HCT116 (cell line): ENCODE measurements at regions not wholly inside any gene's neighbourhood (a gene's known extent, or its start where the extent isn't known, plus 50 kb on each side); places are given as distances from the start of the nearest gene placed in this dataset.

Experiments
- ATAC-seq: fragments of 200-7000 bp; cut with Tn5 transposase; 2 replicates; pipeline ENCODE4 v1.9.1; 2020; ENCODE audit warnings: mild to moderate bottlenecking, moderate library complexity
- BruUV-seq: library from RNA; stranded (reverse); fragments of 400-500 nt; replicated peaks from 2 replicates; lab custom pipeline; 2021; lab: Mats Ljungman, UMichigan
- CTCF ChIA-PET: fragments of 300-600 bp; sonication (Branson Sonifier 250); formaldehyde crosslinking; loops from one replicate; lab custom pipeline; 2021; ENCODE audit warnings: antibody characterized with exemption; lab: Charles Lee
- POLR2A ChIA-PET: fragments of 300-600, 350-600 bp; sonication (Branson Sonifier 250); formaldehyde crosslinking; loops from one replicate; lab custom pipeline; 2021; ENCODE audit warnings: antibody characterized with exemption; lab: Charles Lee
- RAD21 ChIA-PET, 2 experiments: fragments of 300-600 bp; sonication (Branson Sonifier 250); formaldehyde crosslinking; loops; one replicate each; lab custom pipeline; 2023; ENCODE audit warnings: low total read pairs in 2 of 2; ENCODE audit not compliant: uncharacterized antibody in 2 of 2, unreplicated experiment in 2 of 2, low non-redundant PET in 1 of 2; lab: Charles Lee
- DNase-seq: peaks from one replicate; pipeline ENCODE4 v3.0.0-alpha.2; 2010; ENCODE audit warnings: low read depth, low spot score
- H2AFZ ChIP-seq: fragments of 200-600 bp; shearing (Covaris generic), sonication (generic); 2 replicates; pipeline ENCODE4 v1.6.1; 2017; ENCODE audit warnings: low read depth, mixed run types, mixed read lengths, antibody characterized with exemption, low read length; ENCODE audit not compliant: poor library complexity, severe bottlenecking
- H3K27ac ChIP-seq: 2 replicates; pipeline ENCODE4 v1.5.1; 2012; ENCODE audit warnings: low read depth, low read length
- H3K27me3 ChIP-seq: fragments of 200-600 bp; sonication (generic); 2 replicates; pipeline ENCODE4 v1.6.1; 2016; ENCODE audit warnings: mixed run types, low read length, mixed read lengths; ENCODE audit not compliant: insufficient read depth
- H3K36me3 ChIP-seq, 2 experiments: fragments of 200-500 bp in 1 of 2; fragments of 200-600 bp in 1 of 2; sonication (Bioruptor generic) in 1 of 2; sonication (generic) in 1 of 2; 2 replicates each; pipeline versions ENCODE4 v1.5.1 to v1.6.1; 2014 to 2016; ENCODE audit warnings: low read length in 2 of 2, inconsistent platforms in 1 of 2, mixed read lengths in 1 of 2, mixed run types in 1 of 2; ENCODE audit not compliant: insufficient read depth in 2 of 2, control insufficient read depth in 1 of 2
- H3K4me1 ChIP-seq, 2 experiments: fragments of 200-600 bp in 1 of 2; sonication (generic) in 1 of 2; 2 replicates each; pipeline versions ENCODE4 v1.5.1 to v1.6.1; 2012 to 2017; ENCODE audit warnings: low read length in 2 of 2, inconsistent platforms in 1 of 2, mild to moderate bottlenecking in 1 of 2, mixed read lengths in 1 of 2, mixed run types in 1 of 2, moderate library complexity in 1 of 2; ENCODE audit not compliant: insufficient read depth in 2 of 2, control insufficient read depth in 1 of 2
- H3K4me2 ChIP-seq: fragments of 200-600 bp; sonication (generic); 2 replicates; pipeline ENCODE4 v1.6.1; 2017; ENCODE audit warnings: mixed run types, low read length, mixed read lengths
- H3K4me3 ChIP-seq, 2 experiments: fragments of 200-600 bp in 1 of 2; sonication (generic) in 1 of 2; replicated peaks in 1 of 2; 2 replicates each; pipeline ENCODE4 v1.5.1; 2011 to 2016; ENCODE audit warnings: low read length in 2 of 2, control low read depth in 1 of 2, low read depth in 1 of 2, mild to moderate bottlenecking in 1 of 2, mixed read lengths in 1 of 2, mixed run types in 1 of 2
- H3K79me2 ChIP-seq: fragments of 200-600 bp; sonication (generic); 2 replicates; pipeline ENCODE4 v1.6.1; 2017; ENCODE audit warnings: mild to moderate bottlenecking, mixed run types, low read length, moderate library complexity, mixed read lengths; ENCODE audit not compliant: insufficient read depth
- H3K9ac ChIP-seq: fragments of 200-600 bp; sonication (generic); 2 replicates; pipeline ENCODE4 v1.6.1; 2016; ENCODE audit warnings: low read length, mixed read lengths
- H3K9me2 ChIP-seq: fragments of 200-600 bp; sonication (generic), shearing (Covaris generic); 2 replicates; pipeline ENCODE4 v1.6.1; 2017; ENCODE audit warnings: mixed run types, mild to moderate bottlenecking, moderate library complexity; ENCODE audit not compliant: insufficient read depth
- H3K9me3 ChIP-seq, 2 experiments: fragments of 200-500 bp in 1 of 2; fragments of 200-600 bp in 1 of 2; sonication (Bioruptor generic) in 1 of 2; sonication (generic) in 1 of 2; 2 replicates each; pipeline ENCODE4 v1.6.1; 2014 to 2017; ENCODE audit warnings: low read length in 2 of 2, mixed read lengths in 2 of 2, inconsistent platforms in 1 of 2, low read depth in 1 of 2, mild to moderate bottlenecking in 1 of 2, mixed run types in 1 of 2, moderate library complexity in 1 of 2; ENCODE audit not compliant: control insufficient read depth in 1 of 2, insufficient read depth in 1 of 2
- H4K20me1 ChIP-seq: fragments of 200-600 bp; sonication (generic), shearing (Covaris generic); 2 replicates; pipeline ENCODE4 v1.6.1; 2017; ENCODE audit warnings: mixed run types, mild to moderate bottlenecking, moderate library complexity; ENCODE audit not compliant: insufficient read depth
- ATF3 ChIP-seq: IDR thresholded peaks from 2 replicates; pipeline ENCODE4 v1.6.1; 2012
- CEBPB ChIP-seq: IDR thresholded peaks from 2 replicates; pipeline ENCODE4 v1.6.1; 2012; ENCODE audit warnings: low read depth
- CTCF ChIP-seq, 3 experiments: fragments of 200-600 bp in 1 of 3; sonication (generic) in 1 of 3; IDR thresholded peaks in 2 of 3; conservative IDR thresholded peaks in 1 of 3; 2 replicates each; pipeline ENCODE4 v1.5.1; 2012 to 2017; ENCODE audit warnings: low read depth in 2 of 3, low read length in 2 of 3, antibody characterized with exemption in 1 of 3, borderline replicate concordance in 1 of 3, control low read depth in 1 of 3, mild to moderate bottlenecking in 1 of 3, mixed read lengths in 1 of 3, mixed run types in 1 of 3, moderate library complexity in 1 of 3; ENCODE audit not compliant: insufficient read depth in 1 of 3
- EGR1 ChIP-seq: IDR thresholded peaks from 2 replicates; pipeline ENCODE4 v1.6.1; 2012; ENCODE audit warnings: low read depth
- ELF1 ChIP-seq: IDR thresholded peaks from 2 replicates; pipeline ENCODE4 v1.6.1; 2012; ENCODE audit warnings: low read depth, borderline replicate concordance
- EZH2 ChIP-seq: fragments of 200-600 bp; sonication (generic); IDR thresholded peaks from 2 replicates; pipeline ENCODE4 v1.6.1; 2017; ENCODE audit warnings: antibody characterized with exemption, mixed run types
- EZH2phosphoT487 ChIP-seq: fragments of 200-600 bp; IDR thresholded peaks from 2 replicates; pipeline ENCODE4 v1.6.1; 2018; ENCODE audit warnings: antibody characterized with exemption, borderline replicate concordance
- POLR2A ChIP-seq: IDR thresholded peaks from 2 replicates; pipeline ENCODE4 v1.7.0; 2011; ENCODE audit warnings: borderline replicate concordance; ENCODE audit not compliant: insufficient read depth, insufficient read length; ENCODE audit errors: extremely low read depth
- POLR2AphosphoS5 ChIP-seq: IDR thresholded peaks from 2 replicates; pipeline ENCODE4 v1.6.1; 2011; ENCODE audit warnings: mild to moderate bottlenecking, low read depth, low read length, moderate library complexity
- RAD21 ChIP-seq: IDR thresholded peaks from 2 replicates; pipeline ENCODE4 v1.6.1; 2012; ENCODE audit warnings: low read depth, mild to moderate bottlenecking
- SP1 ChIP-seq: IDR thresholded peaks from 2 replicates; pipeline ENCODE4 v1.6.1; 2012; ENCODE audit warnings: low read depth
- SRF ChIP-seq: IDR thresholded peaks from 2 replicates; pipeline ENCODE4 v1.6.1; 2012; ENCODE audit warnings: low read depth
- ZBTB33 ChIP-seq: IDR thresholded peaks from 2 replicates; pipeline ENCODE4 v1.6.1; 2011; ENCODE audit warnings: mild to moderate bottlenecking, low read length, moderate library complexity; ENCODE audit not compliant: insufficient replicate concordance; ENCODE audit errors: extremely low read depth
- ZFX ChIP-seq: fragments of 450-650 bp; IDR thresholded peaks from 2 replicates; pipeline ENCODE4 v1.6.1; 2017
- ZNF274 ChIP-seq: fragments of 200-500 bp; sonication (Bioruptor generic); IDR thresholded peaks from 2 replicates; pipeline ENCODE4 v1.6.1; 2014; ENCODE audit warnings: mild to moderate bottlenecking, low read depth, low read length, inconsistent platforms
- intact Hi-C: fragments of 100-400 bp; cut with micrococcal nuclease; formaldehyde crosslinking; loops from 2 replicates; pipeline ENCODE4 v1.10.0; 2022

- ChIA-PET RAD21 (no interaction called here), CTCF (no interaction called here), POLR2A (no interaction called here)
- no peaks in the 10 kb centered on the region for H3K9me2 ChIP-seq
- no peak for DNase-seq
- no peaks in the 10 kb centered on the region for H3K36me3 ChIP-seq
- ATAC-seq = no peak
- peaks cover 9 to 21% of the 10 kb centered on the region in 2 experiments for H3K4me1 ChIP-seq
- H3K4me2 ChIP-seq = no peak overlapping the region
- H3K4me3 ChIP-seq = no peak overlapping the region
- H3K9ac ChIP-seq = no peak overlapping the region
- no peaks in the 10 kb centered on the region for H4K20me1 ChIP-seq
- H3K79me2 ChIP-seq = no peaks in the 10 kb centered on the region
- no peaks in the 10 kb centered on the region for H3K9me3 ChIP-seq
- intact Hi-C loops = no loop called here
- no peak overlapping the region for H2AFZ ChIP-seq
- TF ChIP-seq POLR2AphosphoS5 = no peak
- TF ChIP-seq RAD21 = no peak
- TF ChIP-seq ZFX = no peak
- TF ChIP-seq ZBTB33 = no peak
- TF ChIP-seq ZNF274 = no peak
- TF ChIP-seq ATF3 = no peak
- TF ChIP-seq, all 23 proteins: peak for 0
- H3K27ac ChIP-seq = no peak overlapping the region
- H3K27me3 ChIP-seq = no peaks in the 10 kb centered on the region
- BruUV-seq = no TSS peak
These were observed 204.9 kb upstream of the TWIST2 start for GRCh38 chr2:238642973-238643372.

GRCh38 chr2:238643400-238643907 lies 204.4 kb upstream of the TWIST2 start:
- intact Hi-C loops = no loop called here
- H2AFZ ChIP-seq = peak overlapping the region; percentile 96
- no peak for TF ChIP-seq SP1
- no peak for TF ChIP-seq ELF1
- TF ChIP-seq EZH2 = no peak
- TF ChIP-seq RAD21 = no peak
- TF ChIP-seq CTCF (IDR thresholded peaks at IDR 0.05 in 2 of 3, conservative IDR thresholded peaks at IDR 0.05 in 1 of 3; ENCODE audit: borderline replicate concordance in 1 of 3, insufficient read depth in 1 of 3, low read depth in 2 of 3, low read length in 2 of 3) = no peak
- TF ChIP-seq ZFX = no peak
- TF ChIP-seq SRF = no peak
- TF ChIP-seq CEBPB = no peak
- no peak for TF ChIP-seq EZH2phosphoT487
- TF ChIP-seq POLR2A = no peak
- TF ChIP-seq POLR2AphosphoS5 = no peak
- no peak for TF ChIP-seq EGR1

More at GRCh38 chr2:238643400-238643907, 204.4 kb upstream of the TWIST2 start:
- H3K9me3 ChIP-seq = no peaks in the 10 kb centered on the region
- ChIA-PET RAD21 (no interaction called here), CTCF (no interaction called here), POLR2A (no interaction called here)
- H3K9ac ChIP-seq = no peak overlapping the region
- H3K27ac ChIP-seq = no peak overlapping the region
- DNase-seq (no peak), ATAC-seq (no peak)
- H3K9me2 ChIP-seq = no peaks in the 10 kb centered on the region
- H3K36me3 ChIP-seq = no peaks in the 10 kb centered on the region
- H3K4me2 ChIP-seq = peak overlapping the region; percentile 73
- H3K4me1 ChIP-seq = peaks cover 9 to 21% of the 10 kb centered on the region in 2 experiments
- 0 out of 4 replicates have a peak overlapping the region, but pooled peaks of 1 of the 2 experiments have one; percentile 19 for H3K4me3 ChIP-seq
- H3K79me2 ChIP-seq = no peaks in the 10 kb centered on the region
- H4K20me1 ChIP-seq = no peaks in the 10 kb centered on the region
- H3K27me3 ChIP-seq = no peaks in the 10 kb centered on the region
- no TSS peak for BruUV-seq
